ENCODE measurements at regions not wholly inside any gene's neighbourhood (a gene's known extent, or its start where the extent isn't known, plus 50 kb on each side); places are given as distances from the start of the nearest gene placed in this dataset.

DNA sequence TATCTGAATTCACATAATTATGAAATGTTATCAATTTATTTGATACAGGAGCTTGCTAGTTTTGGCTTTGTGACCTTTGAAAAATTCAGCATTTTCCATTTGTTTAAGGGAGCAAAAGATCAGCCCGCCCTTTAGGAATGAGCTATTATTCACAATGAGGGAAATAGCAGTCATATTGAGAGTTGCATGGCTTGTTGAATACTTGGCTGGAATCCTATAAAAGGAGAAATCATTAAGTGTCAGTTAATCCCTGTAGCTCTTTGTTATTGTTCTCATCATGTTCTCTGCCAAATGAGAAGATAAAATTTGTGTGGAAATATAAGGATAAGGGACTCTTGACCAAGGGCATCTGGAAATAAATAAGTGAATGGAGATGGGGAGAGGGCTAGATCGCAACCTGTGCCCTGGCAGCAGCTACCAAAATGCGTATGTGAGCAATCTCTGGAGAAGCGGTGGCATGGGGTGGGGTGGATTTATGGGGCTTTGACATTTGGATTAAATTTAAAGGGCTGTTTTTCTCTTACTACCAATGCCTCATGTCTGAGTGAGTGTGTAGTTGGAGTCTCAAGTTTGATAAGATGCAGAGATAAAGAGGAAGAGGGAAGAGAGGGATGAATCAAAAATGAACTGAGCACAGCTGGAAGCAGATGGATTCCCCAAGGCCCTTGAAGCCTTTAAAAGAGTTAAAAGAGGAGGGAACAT, 237.6 kb downstream of the NNT start:
- no peak overlapping the region for H2BK5ac ChIP-seq (ENCODE audit: insufficient read length, low read length)

More for the DNA sequence above, 237.6 kb downstream of the NNT start:
- H3K27ac ChIP-seq (ENCODE audit: insufficient read length, low read depth, low read length), result no peak overlapping the region
- H3K4me2 ChIP-seq (ENCODE audit: insufficient read depth, insufficient read length, low read length), result no peak overlapping the region
- H3K9ac ChIP-seq (ENCODE audit: extremely low read depth, insufficient read length, low read length), result no peak overlapping the region
- no peak overlapping the region for H2BK15ac ChIP-seq (ENCODE audit: low read depth, low read length)
- TF ChIP-seq, protein P1, sequence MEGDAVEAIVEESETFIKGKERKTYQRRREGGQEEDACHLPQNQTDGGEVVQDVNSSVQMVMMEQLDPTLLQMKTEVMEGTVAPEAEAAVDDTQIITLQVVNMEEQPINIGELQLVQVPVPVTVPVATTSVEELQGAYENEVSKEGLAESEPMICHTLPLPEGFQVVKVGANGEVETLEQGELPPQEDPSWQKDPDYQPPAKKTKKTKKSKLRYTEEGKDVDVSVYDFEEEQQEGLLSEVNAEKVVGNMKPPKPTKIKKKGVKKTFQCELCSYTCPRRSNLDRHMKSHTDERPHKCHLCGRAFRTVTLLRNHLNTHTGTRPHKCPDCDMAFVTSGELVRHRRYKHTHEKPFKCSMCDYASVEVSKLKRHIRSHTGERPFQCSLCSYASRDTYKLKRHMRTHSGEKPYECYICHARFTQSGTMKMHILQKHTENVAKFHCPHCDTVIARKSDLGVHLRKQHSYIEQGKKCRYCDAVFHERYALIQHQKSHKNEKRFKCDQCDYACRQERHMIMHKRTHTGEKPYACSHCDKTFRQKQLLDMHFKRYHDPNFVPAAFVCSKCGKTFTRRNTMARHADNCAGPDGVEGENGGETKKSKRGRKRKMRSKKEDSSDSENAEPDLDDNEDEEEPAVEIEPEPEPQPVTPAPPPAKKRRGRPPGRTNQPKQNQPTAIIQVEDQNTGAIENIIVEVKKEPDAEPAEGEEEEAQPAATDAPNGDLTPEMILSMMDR (conservative IDR thresholded peaks at IDR 0.05), result no peak
- H4K91ac ChIP-seq (ENCODE audit: insufficient read length, low read depth, low read length), result no peak overlapping the region
- no peak overlapping the region for H2BK120ac ChIP-seq (ENCODE audit: low read depth, low read length, poor library complexity, severe bottlenecking)
- no peak overlapping the region for H3K56ac ChIP-seq (ENCODE audit: insufficient read length, low read depth, low read length)
- H3K4me1 ChIP-seq (ENCODE audit: insufficient read depth, low read length), result no peaks in the 10 kb centered on the region; the same call in 1 of the 2 replicates
- Mint-ChIP-seq H3K4me3 (no peak overlapping the region), H3K4me1 (peaks cover 2 to 4% of the 10 kb centered on the region in 2 experiments; a peak in 2 of 4 replicates), H3K36me3 (ENCODE audit: insufficient read depth in 1 of 3, low read depth in 3 of 3) (no peaks in the 10 kb centered on the region), H3K27me3 (ENCODE audit: low read depth) (no peaks in the 10 kb centered on the region), H3K9me3 (no peaks in the 10 kb centered on the region; a peak in 1 of 5 replicates), H3K27ac (no peak overlapping the region)
- no peaks in the 10 kb centered on the region for H3K79me1 ChIP-seq (ENCODE audit: insufficient read depth, low read depth, low read length, poor library complexity, severe bottlenecking)
- H3K14ac ChIP-seq (ENCODE audit: insufficient read depth, low read length), result no peak overlapping the region
- no peak overlapping the region for H4K8ac ChIP-seq (replicated peaks; ENCODE audit: insufficient read length, low read depth, low read length)
- H3K27me3 ChIP-seq (ENCODE audit: insufficient read depth, low read length), result no peaks in the 10 kb centered on the region
- no peak overlapping the region for H2AFZ ChIP-seq (ENCODE audit: low read length)
- WGBS (ENCODE audit: extremely low coverage, insufficient read length, low lambda C conversion rate), result no CpG with 5 or more reads among the region's 4 CpGs
- H3T11ph ChIP-seq (ENCODE audit: low read length), result no peak overlapping the region
- H3K18ac ChIP-seq (ENCODE audit: insufficient read length, low read depth, low read length), result no peak overlapping the region
- H4K5ac ChIP-seq (ENCODE audit: insufficient read length, low read depth, low read length), result no peak overlapping the region
- no peaks in the 10 kb centered on the region for H4K20me1 ChIP-seq (ENCODE audit: control insufficient read depth, insufficient read depth, insufficient read length)
- H3K9me3 ChIP-seq (ENCODE audit: control insufficient read depth, low read depth, low read length), result no peaks in the 10 kb centered on the region
- no peaks in the 10 kb centered on the region for H3K23me2 ChIP-seq (ENCODE audit: insufficient read length, low read depth, low read length, poor library complexity, severe bottlenecking)
- no peak overlapping the region for H3K23ac ChIP-seq (ENCODE audit: insufficient read length, low read depth, low read length)
- H2AK5ac ChIP-seq (ENCODE audit: insufficient read length, low read length), result no peak overlapping the region
- H2BK12ac ChIP-seq (ENCODE audit: insufficient read length, low read depth, low read length), result no peak overlapping the region
- DNase-seq, result no peak
- H2BK20ac ChIP-seq (ENCODE audit: low read depth, low read length, poor library complexity, severe bottlenecking), result no peak overlapping the region
- no peak overlapping the region for H3K4ac ChIP-seq (ENCODE audit: low read depth, low read length)
- H3K79me2 ChIP-seq (ENCODE audit: insufficient read depth, low read length), result no peaks in the 10 kb centered on the region

Data from H9 (cell line).